ENCODE measurements at regions not wholly inside any gene's neighbourhood (a gene's known extent, or its start where the extent isn't known, plus 50 kb on each side); places are given as distances from the start of the nearest gene placed in this dataset.

GRCh38 chr2:156675896-156676295, 239.7 kb downstream of the GPD2 start (continued):
- TF ChIP-seq, protein P1, sequence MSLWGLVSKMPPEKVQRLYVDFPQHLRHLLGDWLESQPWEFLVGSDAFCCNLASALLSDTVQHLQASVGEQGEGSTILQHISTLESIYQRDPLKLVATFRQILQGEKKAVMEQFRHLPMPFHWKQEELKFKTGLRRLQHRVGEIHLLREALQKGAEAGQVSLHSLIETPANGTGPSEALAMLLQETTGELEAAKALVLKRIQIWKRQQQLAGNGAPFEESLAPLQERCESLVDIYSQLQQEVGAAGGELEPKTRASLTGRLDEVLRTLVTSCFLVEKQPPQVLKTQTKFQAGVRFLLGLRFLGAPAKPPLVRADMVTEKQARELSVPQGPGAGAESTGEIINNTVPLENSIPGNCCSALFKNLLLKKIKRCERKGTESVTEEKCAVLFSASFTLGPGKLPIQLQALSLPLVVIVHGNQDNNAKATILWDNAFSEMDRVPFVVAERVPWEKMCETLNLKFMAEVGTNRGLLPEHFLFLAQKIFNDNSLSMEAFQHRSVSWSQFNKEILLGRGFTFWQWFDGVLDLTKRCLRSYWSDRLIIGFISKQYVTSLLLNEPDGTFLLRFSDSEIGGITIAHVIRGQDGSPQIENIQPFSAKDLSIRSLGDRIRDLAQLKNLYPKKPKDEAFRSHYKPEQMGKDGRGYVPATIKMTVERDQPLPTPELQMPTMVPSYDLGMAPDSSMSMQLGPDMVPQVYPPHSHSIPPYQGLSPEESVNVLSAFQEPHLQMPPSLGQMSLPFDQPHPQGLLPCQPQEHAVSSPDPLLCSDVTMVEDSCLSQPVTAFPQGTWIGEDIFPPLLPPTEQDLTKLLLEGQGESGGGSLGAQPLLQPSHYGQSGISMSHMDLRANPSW (CRISPR knock-in tag; conservative IDR thresholded peaks at IDR 0.05; ENCODE audit: low read depth) = no peak

DNA sequence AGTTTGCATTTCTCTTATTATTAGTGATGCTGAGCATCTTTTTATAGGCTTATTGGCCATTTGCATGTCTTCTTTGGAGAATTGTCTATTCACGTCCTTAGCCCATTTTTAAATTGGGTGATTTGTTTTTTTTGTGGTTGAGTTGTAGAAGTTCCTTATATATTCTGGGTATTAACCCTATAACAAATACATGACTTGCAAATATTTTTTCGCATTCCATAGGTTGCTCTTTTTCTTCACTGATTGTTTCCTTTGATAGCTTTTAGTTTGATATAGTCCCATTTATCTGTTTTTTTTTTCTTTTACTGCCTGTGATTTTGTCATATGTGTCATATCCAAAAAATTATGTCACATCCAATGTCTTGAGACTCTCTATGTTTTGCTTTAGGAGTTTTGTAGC, 243.6 kb downstream of the GPD2 start:
- Mint-ChIP-seq H3K4me1 (peaks cover 7% of the 10 kb centered on the region), H3K4me3 (no peak overlapping the region), H3K9me3 (no peaks in the 10 kb centered on the region), H3K27me3 (ENCODE audit: low read depth) (no peaks in the 10 kb centered on the region), H3K36me3 (no peaks in the 10 kb centered on the region), H3K27ac (no peak overlapping the region)
- CTCF ChIA-PET = no interaction called here
- no peak for TF ChIP-seq KAT7 (CRISPR knock-in tag; IDR thresholded peaks at IDR 0.05; ENCODE audit: borderline replicate concordance)
- TF ChIP-seq PRRX2 (CRISPR knock-in tag; IDR thresholded peaks at IDR 0.05) = no peak
- no peak for TF ChIP-seq PREB (CRISPR knock-in tag; IDR thresholded peaks at IDR 0.05; ENCODE audit: borderline replicate concordance)
- POLR2A ChIA-PET = no interaction called here
- no peak for ATAC-seq
- DNase-seq (ENCODE audit: low spot score) = no peak

DNA sequence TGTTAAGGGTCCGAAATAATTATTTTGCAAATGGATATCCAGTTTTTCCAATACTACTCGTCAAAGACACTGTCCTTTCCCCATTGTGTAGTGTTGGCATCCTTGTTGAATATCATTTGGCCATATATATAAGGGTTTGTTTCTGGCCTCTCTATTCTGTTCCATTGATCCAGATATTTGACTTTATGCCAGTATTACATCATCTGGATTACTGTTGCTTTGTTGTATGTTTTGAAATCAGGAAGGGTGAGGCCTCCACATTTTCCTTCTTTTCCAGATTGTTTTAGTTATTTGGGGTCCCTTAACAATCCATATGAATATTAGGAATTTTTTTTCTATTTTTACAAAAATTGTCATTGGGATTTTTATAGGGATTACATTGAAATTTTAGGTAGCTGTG, 244.1 kb downstream of the GPD2 start:
- DNase-seq (ENCODE audit: low spot score) (no peak), ATAC-seq (no peak)
- Mint-ChIP-seq H3K4me3 (no peak overlapping the region), H3K36me3 (no peaks in the 10 kb centered on the region), H3K27me3 (ENCODE audit: low read depth) (no peaks in the 10 kb centered on the region), H3K27ac (no peak overlapping the region), H3K9me3 (no peaks in the 10 kb centered on the region), H3K4me1 (peaks cover 11% of the 10 kb centered on the region)
- ChIA-PET POLR2A (no interaction called here), CTCF (no interaction called here)
- TF ChIP-seq E2F5 (CRISPR knock-in tag; IDR thresholded peaks at IDR 0.05) = no peak
- TF ChIP-seq ERG (CRISPR knock-in tag; IDR thresholded peaks at IDR 0.05) = no peak
- TF ChIP-seq FOXP1 (CRISPR knock-in tag; IDR thresholded peaks at IDR 0.05; ENCODE audit: borderline replicate concordance) = no peak
- TF ChIP-seq ZNF232 (CRISPR knock-in tag; IDR thresholded peaks at IDR 0.05) = no peak
- TF ChIP-seq KAT7 (CRISPR knock-in tag; IDR thresholded peaks at IDR 0.05; ENCODE audit: borderline replicate concordance) = no peak
- no peak for TF ChIP-seq JAZF1 (CRISPR knock-in tag; IDR thresholded peaks at IDR 0.05)
- TF ChIP-seq IRF1 (CRISPR knock-in tag; IDR thresholded peaks at IDR 0.05) = no peak
- no peak for TF ChIP-seq CTCF (IDR thresholded peaks at IDR 0.05)
- TF ChIP-seq ATF6 (CRISPR knock-in tag; IDR thresholded peaks at IDR 0.05) = no peak
- TF ChIP-seq MXD4 (CRISPR knock-in tag; IDR thresholded peaks at IDR 0.05; ENCODE audit: borderline replicate concordance) = no peak
- TF ChIP-seq, protein P2, sequence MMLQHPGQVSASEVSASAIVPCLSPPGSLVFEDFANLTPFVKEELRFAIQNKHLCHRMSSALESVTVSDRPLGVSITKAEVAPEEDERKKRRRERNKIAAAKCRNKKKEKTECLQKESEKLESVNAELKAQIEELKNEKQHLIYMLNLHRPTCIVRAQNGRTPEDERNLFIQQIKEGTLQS (CRISPR knock-in tag; conservative IDR thresholded peaks at IDR 0.05) = no peak
- no peak for TF ChIP-seq TP53 (CRISPR knock-in tag; IDR thresholded peaks at IDR 0.05)
- no peak for TF ChIP-seq ZNF423 (CRISPR knock-in tag; IDR thresholded peaks at IDR 0.05)
- TF ChIP-seq ZNF138 (CRISPR knock-in tag; conservative IDR thresholded peaks at IDR 0.05) = no peak
- TF ChIP-seq ZNF263 (CRISPR knock-in tag; IDR thresholded peaks at IDR 0.05; ENCODE audit: low read depth) = no peak
- TF ChIP-seq RELA (CRISPR knock-in tag; IDR thresholded peaks at IDR 0.05; ENCODE audit: borderline replicate concordance) = no peak
- TF ChIP-seq ZNF416 (CRISPR knock-in tag; IDR thresholded peaks at IDR 0.05) = no peak
- TF ChIP-seq, protein P3, sequence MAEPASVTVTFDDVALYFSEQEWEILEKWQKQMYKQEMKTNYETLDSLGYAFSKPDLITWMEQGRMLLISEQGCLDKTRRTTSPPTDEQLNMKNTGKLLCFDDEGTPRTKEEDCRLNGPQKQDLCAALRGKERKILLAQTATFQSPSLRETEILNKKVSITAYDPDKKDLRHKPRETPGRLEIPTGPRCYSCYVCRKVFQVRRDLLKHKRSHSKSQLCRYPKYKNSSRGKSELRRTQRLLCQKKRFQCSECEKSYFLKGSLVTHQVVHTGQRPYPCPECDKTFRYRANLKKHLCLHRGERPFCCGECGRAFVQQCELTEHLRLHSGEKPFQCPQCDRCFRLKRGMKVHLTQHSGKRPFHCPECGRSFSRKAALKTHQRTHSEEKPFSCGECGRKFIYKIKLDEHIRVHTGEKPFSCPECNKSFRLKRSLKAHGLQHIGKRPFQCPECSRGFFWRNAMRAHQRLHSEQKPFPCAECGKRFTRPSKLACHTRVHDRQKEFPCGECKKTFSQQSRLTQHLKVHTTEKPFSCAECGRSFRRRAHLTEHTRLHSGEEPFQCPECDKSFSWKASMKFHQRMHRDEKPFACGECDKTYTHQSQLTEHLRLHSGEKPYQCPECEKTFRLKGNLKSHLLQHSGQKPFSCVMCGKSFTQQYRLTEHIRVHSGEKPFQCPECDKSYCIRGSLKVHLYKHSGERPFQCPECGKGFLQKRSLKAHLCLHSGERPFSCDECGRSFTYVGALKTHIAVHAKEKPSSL (CRISPR knock-in tag; conservative IDR thresholded peaks at IDR 0.05) = no peak
